SK-N-SH (cell line): ENCODE measurements at regions not wholly inside any gene's neighbourhood (a gene's known extent, or its start where the extent isn't known, plus 50 kb on each side); places are given as distances from the start of the nearest gene placed in this dataset.

ENCODE experiments used
- CTCF ChIP-seq: fragments of 200-600 bp; sonication (generic); IDR thresholded peaks from 2 replicates; pipeline ENCODE4 v1.6.1; 2017; ENCODE audit warnings: antibody characterized with exemption, mild to moderate bottlenecking, moderate library complexity
- FOXJ3 ChIP-seq: sonication (generic); formaldehyde crosslinking; IDR thresholded peaks from 2 replicates; pipeline ENCODE4 v1.5.1; 2020; ENCODE audit warnings: mild to moderate bottlenecking, missing genetic modification reagents
- GATA2 ChIP-seq: sonication (generic); formaldehyde crosslinking; IDR thresholded peaks from 2 replicates; pipeline ENCODE4 v1.5.0; 2020; ENCODE audit warnings: mild to moderate bottlenecking, missing genetic modification reagents
- PBX3 ChIP-seq: IDR thresholded peaks from 2 replicates; pipeline ENCODE4; 2012
- POLR2AphosphoS5 ChIP-seq: IDR thresholded peaks from 2 replicates; pipeline ENCODE4 v1.6.1; 2012; ENCODE audit warnings: low read depth, low read length
- RAD21 ChIP-seq: IDR thresholded peaks from 2 replicates; pipeline ENCODE4 v1.6.1; 2012; ENCODE audit warnings: mild to moderate bottlenecking, low read length
- RCOR1 ChIP-seq: fragments of 150-350 bp; IDR thresholded peaks from 2 replicates; pipeline ENCODE4 v1.6.1; 2017; ENCODE audit warnings: antibody characterized with exemption, low read length

GRCh38 chr9:126093771-126094170 is 232.9 kb upstream of the MVB12B start:
- TF ChIP-seq CTCF (no peak), PBX3 (no peak), FOXJ3 (CRISPR knock-in tag) (no peak), POLR2AphosphoS5 (no peak), RAD21 (no peak), GATA2 (CRISPR knock-in tag) (no peak), RCOR1 (no peak)
